Erythroblast (primary cell): ENCODE measurements at regions not wholly inside any gene's neighbourhood (a gene's known extent, or its start where the extent isn't known, plus 50 kb on each side); places are given as distances from the start of the nearest gene placed in this dataset.

ENCODE experiments used
- GATA1 ChIP-seq: IDR thresholded peaks from 2 replicates; pipeline ENCODE4 v1.6.1; 2011; ENCODE audit warnings: low read depth, mild to moderate bottlenecking, control low read depth, low read length, moderate library complexity
- POLR2A ChIP-seq: IDR thresholded peaks from 2 replicates; pipeline ENCODE4 v1.6.1; 2011; ENCODE audit warnings: mild to moderate bottlenecking, low read length

GRCh38 chr17:77832180-77832560, 126.3 kb upstream of the TNRC6C start:
- TF ChIP-seq POLR2A (no peak), GATA1 (no peak)
